SK-N-SH treated with all-trans-retinoic acid at 6 μM for 48 hours (cell line): ENCODE measurements at regions not wholly inside any gene's neighbourhood (a gene's known extent, or its start where the extent isn't known, plus 50 kb on each side); places are given as distances from the start of the nearest gene placed in this dataset.

Experiments used
- ARNTL ChIP-seq: fragments of 450-650 bp; formaldehyde crosslinking; IDR thresholded peaks from 2 replicates; pipeline ENCODE4 v1.5.0; 2020; ENCODE audit warnings: low read depth, mild to moderate bottlenecking, moderate library complexity, borderline replicate concordance
- BACH2 ChIP-seq: fragments of 250-450 bp; sonication (Bioruptor Pico); IDR thresholded peaks from 2 replicates; pipeline ENCODE4 v1.9.0; 2021; ENCODE audit warnings: mild to moderate bottlenecking, borderline replicate concordance
- ZFP30 ChIP-seq: fragments of 450-650 bp; formaldehyde crosslinking; IDR thresholded peaks from 2 replicates; pipeline ENCODE4 v1.5.0; 2022; ENCODE audit warnings: mild to moderate bottlenecking, moderate library complexity
- TF ChIP-seq, protein P1 (sequence below): fragments of 250-450 bp; sonication (Bioruptor Pico); IDR thresholded peaks from 2 replicates; pipeline ENCODE4 v1.8.0; 2020; ENCODE audit warnings: mild to moderate bottlenecking, moderate library complexity, borderline replicate concordance
- TF ChIP-seq, protein P2 (sequence below): fragments of 250-450 bp; sonication (Bioruptor Pico); IDR thresholded peaks from 2 replicates; pipeline ENCODE4 v1.5.1; 2020; ENCODE audit warnings: low read depth, mild to moderate bottlenecking, moderate library complexity
- TF ChIP-seq, protein P3 (sequence below): fragments of 250-450 bp; sonication (Bioruptor Pico); IDR thresholded peaks from 2 replicates; pipeline ENCODE4 v1.5.1; 2021; ENCODE audit warnings: mild to moderate bottlenecking, moderate library complexity

DNA sequence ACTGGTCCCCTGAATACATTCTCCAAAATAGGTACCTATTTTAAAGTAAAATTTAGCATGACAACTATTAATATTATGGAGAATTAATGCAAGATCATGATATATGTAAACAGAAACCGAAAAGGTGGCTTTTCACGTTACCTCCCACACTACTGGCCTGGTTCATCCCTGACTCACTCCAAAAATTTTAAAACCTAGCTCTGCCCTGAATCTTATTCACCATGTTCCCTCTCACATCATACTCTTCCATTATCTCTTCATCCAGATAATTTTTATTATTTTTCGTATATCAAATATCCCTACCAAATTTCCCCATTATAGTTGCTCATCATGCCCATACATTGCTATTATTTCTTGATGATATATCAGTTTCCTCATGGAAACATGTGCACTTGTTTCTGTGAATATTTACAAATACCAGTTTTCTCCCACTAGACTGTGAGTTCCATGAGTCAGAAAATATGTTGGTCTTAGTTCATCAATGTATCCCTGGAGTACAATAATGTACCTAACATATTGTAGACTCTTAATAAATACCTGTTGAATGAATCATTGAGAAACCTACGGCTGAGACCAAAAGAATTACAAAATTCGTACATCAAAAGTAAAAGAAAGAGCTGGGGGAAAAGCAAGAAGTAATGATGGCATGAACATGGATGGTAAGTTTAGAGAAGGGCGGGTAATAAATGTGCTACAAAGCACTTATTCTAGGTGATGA is 360.1 kb upstream of the CHAC2 start:
- TF ChIP-seq, protein P1, sequence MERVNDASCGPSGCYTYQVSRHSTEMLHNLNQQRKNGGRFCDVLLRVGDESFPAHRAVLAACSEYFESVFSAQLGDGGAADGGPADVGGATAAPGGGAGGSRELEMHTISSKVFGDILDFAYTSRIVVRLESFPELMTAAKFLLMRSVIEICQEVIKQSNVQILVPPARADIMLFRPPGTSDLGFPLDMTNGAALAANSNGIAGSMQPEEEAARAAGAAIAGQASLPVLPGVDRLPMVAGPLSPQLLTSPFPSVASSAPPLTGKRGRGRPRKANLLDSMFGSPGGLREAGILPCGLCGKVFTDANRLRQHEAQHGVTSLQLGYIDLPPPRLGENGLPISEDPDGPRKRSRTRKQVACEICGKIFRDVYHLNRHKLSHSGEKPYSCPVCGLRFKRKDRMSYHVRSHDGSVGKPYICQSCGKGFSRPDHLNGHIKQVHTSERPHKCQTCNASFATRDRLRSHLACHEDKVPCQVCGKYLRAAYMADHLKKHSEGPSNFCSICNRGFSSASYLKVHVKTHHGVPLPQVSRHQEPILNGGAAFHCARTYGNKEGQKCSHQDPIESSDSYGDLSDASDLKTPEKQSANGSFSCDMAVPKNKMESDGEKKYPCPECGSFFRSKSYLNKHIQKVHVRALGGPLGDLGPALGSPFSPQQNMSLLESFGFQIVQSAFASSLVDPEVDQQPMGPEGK (CRISPR knock-in tag): no peak
- TF ChIP-seq, protein P2, sequence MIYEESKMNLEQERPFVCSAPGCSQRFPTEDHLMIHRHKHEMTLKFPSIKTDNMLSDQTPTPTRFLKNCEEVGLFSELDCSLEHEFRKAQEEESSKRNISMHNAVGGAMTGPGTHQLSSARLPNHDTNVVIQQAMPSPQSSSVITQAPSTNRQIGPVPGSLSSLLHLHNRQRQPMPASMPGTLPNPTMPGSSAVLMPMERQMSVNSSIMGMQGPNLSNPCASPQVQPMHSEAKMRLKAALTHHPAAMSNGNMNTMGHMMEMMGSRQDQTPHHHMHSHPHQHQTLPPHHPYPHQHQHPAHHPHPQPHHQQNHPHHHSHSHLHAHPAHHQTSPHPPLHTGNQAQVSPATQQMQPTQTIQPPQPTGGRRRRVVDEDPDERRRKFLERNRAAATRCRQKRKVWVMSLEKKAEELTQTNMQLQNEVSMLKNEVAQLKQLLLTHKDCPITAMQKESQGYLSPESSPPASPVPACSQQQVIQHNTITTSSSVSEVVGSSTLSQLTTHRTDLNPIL (CRISPR knock-in tag): no peak
- TF ChIP-seq, protein P3, sequence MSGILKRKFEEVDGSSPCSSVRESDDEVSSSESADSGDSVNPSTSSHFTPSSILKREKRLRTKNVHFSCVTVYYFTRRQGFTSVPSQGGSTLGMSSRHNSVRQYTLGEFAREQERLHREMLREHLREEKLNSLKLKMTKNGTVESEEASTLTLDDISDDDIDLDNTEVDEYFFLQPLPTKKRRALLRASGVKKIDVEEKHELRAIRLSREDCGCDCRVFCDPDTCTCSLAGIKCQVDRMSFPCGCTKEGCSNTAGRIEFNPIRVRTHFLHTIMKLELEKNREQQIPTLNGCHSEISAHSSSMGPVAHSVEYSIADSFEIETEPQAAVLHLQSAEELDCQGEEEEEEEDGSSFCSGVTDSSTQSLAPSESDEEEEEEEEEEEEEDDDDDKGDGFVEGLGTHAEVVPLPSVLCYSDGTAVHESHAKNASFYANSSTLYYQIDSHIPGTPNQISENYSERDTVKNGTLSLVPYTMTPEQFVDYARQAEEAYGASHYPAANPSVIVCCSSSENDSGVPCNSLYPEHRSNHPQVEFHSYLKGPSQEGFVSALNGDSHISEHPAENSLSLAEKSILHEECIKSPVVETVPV (CRISPR knock-in tag): no peak
- no peak for TF ChIP-seq ZFP30 (CRISPR knock-in tag)
- TF ChIP-seq ARNTL (CRISPR knock-in tag): no peak
- TF ChIP-seq BACH2 (CRISPR knock-in tag): no peak
